HG03521 (cell line): ENCODE measurements at regions not wholly inside any gene's neighbourhood (a gene's known extent, or its start where the extent isn't known, plus 50 kb on each side); places are given as distances from the start of the nearest gene placed in this dataset.
"Not testable (repeated sequence)": the region's sequence is repeated elsewhere in the genome, so short reads cannot be mapped to it uniquely, and the experiment has no call there.

Source experiments
- ATAC-seq: cut with Tn5 transposase; IDR thresholded peaks from one replicate; pipeline ENCODE4 v1.9.1; 2021; ENCODE audit warnings: mild to moderate bottlenecking, moderate library complexity; ENCODE audit not compliant: unreplicated experiment

DNA sequence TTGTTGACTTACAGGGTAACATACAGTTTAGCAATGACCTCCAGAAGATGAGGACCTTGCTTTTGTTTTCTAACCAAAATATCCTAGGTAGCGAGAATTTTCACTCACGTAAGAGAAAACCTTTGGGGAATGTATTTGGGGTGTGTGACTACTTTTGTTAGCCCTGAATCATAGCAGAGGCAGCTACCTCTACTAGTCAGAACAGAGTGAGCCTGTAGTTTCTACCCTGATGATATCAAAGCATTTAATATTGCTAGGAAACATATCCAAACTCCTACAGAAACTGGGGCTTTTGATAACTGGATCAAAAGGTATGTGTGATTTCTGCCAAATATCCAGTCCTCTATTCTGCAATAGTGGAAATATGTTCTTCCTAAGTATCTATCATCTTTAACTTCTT, 462.6 kb upstream of the ZEB2 start:
- ATAC-seq, result no peak

GRCh38 chr2:144975881-144976280, 456.0 kb upstream of the ZEB2 start:
- ATAC-seq, result no peak

DNA sequence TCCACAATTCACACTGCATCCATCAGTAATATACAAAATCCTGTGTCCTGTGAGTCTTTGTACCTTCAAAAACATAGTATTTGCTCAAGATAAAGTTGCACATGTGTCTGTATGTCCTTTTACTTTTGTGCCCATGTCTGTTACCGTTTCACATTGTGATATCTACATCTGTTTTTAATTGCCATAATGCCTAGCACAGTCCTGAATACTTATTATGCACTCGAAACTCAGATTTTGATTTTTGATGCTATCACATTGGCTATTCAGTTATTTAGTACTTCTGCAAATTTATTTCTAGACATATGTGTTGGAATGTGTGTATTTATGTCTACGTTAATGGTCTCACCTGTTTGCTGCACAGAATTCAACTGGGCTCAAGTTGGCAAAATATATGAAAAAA, 452.8 kb upstream of the ZEB2 start:
- no peak for ATAC-seq

DNA sequence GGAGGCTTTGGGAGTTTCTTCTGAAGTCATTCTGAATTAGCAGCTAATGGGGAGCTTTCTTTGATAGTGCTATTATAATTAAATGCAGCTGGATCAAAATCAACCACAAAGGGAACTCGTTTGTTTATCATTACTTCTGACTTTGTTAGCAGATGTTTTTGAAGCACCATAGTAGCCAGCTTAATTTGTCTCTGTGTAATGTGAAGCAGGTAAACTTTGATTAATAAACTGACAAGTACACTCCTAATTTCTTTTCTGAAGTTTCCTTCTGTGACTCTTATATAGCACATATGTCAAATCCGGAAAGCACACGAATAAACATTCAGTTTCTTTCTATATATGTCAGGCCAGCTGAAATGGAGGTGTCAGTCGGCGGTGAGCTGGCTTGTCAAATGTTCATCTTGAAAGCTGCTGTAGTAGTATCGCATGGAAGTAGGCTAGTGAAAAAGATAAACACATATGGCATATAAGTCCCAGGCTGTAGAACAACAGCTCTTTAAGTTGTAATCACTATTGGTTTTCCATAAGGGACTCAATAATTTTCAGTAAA, 451.9 kb upstream of the ZEB2 start:
- ATAC-seq, result no peak

- ATAC-seq, result not testable (repeated sequence)
These were observed 450.5 kb upstream of the ZEB2 start for GRCh38 chr2:144970410-144970809.

GRCh38 chr2:144969564-144969963, 449.6 kb upstream of the ZEB2 start:
- ATAC-seq, result not testable (repeated sequence)

DNA sequence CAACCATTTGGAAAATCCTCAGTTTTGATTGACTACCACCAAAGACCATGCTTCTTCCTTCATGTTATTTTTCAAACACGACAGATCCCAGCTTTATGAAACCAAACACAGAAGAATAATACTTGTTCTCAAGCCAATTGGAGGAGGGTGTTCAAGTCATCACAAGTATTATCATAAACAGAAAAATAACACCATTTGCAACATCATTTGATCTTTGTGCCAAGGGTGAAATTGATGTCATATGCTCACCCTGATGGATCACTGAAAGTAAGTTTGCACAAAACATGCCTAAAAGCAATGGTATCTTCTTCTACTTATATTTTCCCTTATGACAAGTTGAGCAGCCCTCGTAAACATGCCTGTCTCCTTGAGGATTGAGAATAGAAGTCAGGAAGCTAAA, 448.0 kb upstream of the ZEB2 start:
- no peak for ATAC-seq

- no peak for ATAC-seq
These were observed 445.3 kb upstream of the ZEB2 start for GRCh38 chr2:144965172-144965571.

DNA sequence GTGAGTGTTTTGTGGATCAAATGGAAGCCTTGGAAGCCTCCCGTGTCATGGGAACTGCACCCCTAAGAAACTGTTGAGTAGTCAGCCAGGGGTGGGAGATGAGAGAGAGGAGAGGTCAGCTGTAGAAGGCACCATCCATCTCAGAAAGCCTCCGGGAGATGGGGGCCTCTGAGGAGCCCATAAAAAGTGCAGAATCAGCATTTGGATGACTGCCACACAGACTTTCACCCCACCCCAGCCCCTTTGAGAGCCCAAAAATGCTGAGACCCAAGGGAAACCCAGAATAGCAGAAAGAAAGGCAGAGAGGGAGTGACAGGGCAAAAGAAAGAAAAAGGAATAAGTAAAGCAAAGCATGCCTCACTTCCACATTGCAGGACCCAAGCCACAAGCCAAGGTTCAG, 443.1 kb upstream of the ZEB2 start:
- ATAC-seq, result no peak

DNA sequence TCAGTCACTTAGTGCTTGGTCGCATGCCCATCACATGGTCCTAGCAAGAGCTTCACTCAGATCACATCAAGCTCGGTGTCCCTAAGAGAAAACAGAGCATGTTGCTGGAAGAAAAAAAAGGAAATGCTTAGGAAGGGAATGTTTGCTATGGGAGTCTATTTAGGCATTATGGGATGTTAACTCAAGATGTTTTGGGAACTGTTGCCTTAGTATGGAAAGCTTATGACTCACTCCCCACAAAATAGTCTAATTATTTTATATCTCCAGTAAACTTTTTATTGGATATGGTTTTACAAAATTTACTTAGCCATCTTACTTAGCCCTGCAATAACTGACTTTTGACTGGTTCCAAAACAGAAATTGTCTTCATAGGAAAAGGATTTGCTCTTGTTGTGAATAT, 439.5 kb upstream of the ZEB2 start:
- no peak for ATAC-seq

DNA sequence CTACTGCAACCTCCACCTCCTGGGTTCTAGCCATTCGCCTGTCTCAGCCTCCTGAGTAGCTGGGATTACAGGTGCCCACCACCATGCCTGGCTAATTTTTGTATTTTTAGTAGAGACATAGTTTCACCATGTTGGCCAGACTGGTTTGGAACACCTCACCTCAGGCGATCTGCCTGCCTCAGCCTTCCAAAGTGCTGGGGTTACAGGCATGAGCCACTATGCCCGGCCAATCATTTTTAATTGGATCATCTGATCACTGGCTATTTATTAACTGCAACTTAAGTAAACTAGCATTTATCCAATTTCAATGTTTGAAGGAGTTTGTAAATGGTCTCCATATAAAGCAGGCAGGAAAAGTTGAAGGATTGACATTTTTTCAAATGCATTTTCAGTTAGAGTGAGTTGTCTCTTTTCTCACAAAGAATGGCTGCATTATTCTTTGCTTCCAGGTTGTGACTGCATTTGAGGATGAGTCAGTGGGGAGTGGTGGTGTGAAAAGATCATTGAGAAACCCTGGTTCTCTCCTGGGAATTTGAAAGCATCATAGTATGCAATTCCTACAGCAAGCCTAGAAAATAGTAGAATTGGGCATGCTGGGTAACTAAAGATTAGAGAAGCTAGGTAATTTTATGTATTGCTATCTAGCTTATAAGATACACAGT, 431.1 kb upstream of the ZEB2 start:
- ATAC-seq, result no peak

DNA sequence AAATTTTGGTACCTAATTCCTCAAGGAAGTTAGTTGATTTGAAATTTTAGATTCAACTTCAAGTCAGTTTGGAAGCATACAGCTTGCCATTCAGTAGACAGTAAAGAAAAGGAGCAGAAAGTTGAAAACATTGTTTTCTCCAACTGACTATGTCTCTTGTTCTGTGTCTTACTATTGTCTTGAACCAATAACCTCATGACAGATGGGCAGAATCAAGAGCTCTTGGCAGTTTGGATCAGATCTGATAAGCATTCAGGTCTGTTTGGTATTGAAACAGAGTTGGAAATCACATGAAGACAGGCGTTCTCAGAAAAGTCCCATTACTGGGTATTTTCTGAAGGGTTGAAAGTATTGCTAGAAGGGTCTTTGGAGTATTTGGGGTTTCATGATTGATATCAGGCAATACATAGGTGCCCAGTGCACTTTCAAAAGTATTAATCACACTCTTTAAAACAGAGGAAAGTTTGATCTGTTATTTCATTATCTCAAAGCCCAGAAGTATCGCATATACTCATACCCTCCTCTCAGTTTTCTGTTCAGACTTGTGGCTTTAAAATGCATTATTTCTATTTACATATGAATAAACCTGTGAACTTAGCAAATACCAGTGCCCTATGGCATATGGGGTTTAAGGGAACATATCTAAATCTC, 428.4 kb upstream of the ZEB2 start:
- ATAC-seq, result no peak

GRCh38 chr2:144947709-144948037, 427.8 kb upstream of the ZEB2 start:
- no peak for ATAC-seq

DNA sequence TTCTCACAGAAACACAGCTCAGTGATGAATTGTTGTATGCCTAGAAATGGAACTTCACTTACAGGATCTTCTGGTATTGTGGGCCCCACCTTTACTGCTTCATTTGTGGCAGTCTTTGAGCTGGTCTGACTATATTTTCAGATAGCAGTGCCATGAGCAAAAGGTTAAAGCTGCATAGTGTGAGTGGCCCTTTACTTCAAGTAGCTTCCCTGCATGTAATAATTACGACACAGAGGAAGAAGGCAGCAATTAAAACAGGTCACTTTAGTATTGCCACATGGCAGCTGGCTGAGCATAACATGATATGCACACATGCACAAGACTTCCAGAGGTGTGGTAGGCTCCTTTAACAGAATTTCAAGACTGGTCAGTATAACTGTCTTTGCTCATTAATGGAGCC, 426.3 kb upstream of the ZEB2 start:
- ATAC-seq, result no peak

GRCh38 chr2:144944546-144945220, 424.8 kb upstream of the ZEB2 start:
- ATAC-seq, result no peak

DNA sequence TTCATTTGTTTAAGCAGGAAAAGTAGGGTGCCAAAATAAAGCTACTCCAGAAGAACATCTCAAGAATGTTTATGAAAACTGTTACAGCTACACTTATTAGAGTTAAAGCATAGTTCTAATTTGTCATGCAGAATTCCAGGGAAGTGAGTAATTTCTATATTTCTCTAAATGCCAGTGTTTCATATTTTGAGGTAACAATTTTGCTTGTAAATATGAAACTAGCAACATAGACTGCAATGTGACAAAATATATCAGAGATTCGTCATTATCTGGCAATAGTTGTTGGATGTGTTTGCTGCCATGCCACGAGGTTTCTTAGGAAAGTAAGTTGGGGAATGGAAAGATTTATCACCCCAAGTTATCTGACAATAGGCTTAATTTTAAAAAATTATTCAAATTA, 424.1 kb upstream of the ZEB2 start:
- ATAC-seq, result no peak

- no peak for ATAC-seq
These were observed 423.5 kb upstream of the ZEB2 start for GRCh38 chr2:144943293-144943941.

DNA sequence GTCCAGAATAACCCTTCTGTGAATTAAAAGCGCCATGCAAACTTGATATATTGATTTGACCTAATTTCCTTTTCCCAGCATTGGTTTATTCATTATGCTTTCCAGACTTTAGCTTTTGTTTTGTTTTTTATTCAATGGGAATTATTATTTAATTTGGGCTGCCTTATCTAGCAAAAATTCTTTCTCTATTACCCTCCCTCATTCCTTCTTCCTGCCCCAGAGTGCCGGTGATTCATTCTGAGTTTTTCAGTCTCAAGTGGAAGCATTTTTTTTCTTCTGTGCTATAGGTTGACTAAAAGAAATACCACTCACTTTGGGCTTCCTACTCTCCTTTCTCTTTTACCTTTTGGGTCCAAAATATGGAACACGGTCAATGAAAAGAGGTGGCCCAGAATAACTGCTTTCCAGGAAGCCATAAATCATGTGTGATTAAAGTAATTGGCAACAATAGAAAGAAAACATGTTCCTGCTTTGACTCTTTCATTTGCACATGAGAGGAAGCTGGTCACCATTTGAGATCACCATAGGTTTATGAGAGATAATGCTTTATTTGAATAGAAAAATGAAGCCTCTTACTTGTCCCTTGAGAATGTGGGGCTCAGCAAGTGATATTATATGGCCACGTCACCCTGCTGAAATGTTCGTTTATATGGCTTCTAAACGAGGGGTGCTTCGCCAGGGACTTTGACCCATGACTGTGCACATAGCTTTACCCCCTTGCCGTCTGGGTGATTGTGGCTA, 422.8 kb upstream of the ZEB2 start:
- no peak for ATAC-seq

DNA sequence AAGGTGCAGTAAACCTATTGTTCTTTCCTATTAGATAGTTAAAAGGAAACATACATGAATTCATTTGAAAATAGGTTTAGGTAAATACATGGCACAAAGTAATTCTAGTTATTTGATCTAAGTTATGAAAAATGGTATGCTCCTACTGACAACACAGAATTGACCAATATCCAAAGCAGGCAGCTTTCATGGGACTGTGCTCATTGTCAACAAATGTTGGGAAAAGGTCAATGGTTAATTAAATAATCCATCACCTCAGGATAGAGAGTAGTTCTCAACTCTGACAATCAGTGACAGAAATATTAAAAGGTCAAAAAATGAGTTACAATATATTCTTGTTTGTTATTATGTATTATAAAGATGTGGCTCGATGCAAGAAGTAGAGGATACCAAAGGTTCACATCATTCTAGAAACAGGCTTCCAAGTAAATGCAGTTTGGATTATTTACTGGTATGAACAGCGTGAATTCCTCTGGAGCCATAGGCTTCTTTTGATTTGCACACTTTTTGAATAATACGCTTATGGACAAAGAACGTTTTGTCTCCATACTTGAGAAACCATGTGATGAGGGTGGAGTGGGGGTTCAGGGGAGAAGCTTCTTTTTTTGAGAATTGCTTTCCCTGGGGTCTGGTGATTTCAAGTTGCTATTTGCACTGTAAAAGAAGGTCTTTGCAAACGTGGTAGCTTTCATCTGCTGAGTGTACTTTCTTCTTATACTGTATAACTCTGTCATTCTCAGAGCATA, 422.0 kb upstream of the ZEB2 start:
- ATAC-seq, result no peak

DNA sequence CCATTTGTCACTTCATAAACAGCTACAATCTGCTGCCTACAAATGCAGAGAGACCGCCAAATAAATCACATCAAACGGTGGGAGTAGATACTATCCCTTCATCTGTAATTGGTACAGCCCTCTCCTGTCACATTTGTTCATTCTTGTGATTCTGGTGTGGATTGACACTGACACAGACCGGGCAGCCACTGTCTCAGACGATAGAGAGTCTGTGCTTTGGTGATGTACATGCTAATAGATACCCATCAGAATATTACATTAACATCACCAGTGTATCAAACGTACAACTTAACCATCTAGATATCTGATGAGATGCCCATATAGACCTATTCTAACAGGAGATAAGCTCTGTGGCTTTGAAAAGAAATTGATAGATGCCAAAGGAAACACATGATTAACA, 419.7 kb upstream of the ZEB2 start:
- no peak for ATAC-seq
